Upper lobe of left lung (tissue), 6 donors: ENCODE measurements at regions not wholly inside any gene's neighbourhood (a gene's known extent, or its start where the extent isn't known, plus 50 kb on each side); places are given as distances from the start of the nearest gene placed in this dataset.
"Not testable (repeated sequence)": the region's sequence is repeated elsewhere in the genome, so short reads cannot be mapped to it uniquely, and the experiment has no call there.

Source experiments
- ATAC-seq, 2 donors: fragments of 200-7000 bp; cut with Tn5 transposase; one replicate each; pipeline ENCODE4 v1.9.1; 2022; ENCODE audit warnings: mild to moderate bottlenecking in 2 of 2, moderate library complexity in 2 of 2; ENCODE audit not compliant: low FRiP score in 2 of 2
- DNase-seq, 2 donors: peaks; one replicate each; pipeline ENCODE4 v3.0.0-alpha.2; 2019 to 2020
- H3K27ac ChIP-seq, 4 donors: fragments of 200-600 bp; sonication (generic); one replicate each; pipeline ENCODE4 v1.5.1; 2016 to 2019
- H3K27me3 ChIP-seq, 4 donors: fragments of 200-600 bp; sonication (generic); one replicate each; pipeline ENCODE4 v1.5.1; 2017 to 2019
- H3K36me3 ChIP-seq, 4 donors: fragments of 200-600 bp; sonication (generic); one replicate each; pipeline ENCODE4 v1.5.1; 2016 to 2019
- H3K4me1 ChIP-seq, 4 donors: fragments of 200-600 bp; sonication (generic); one replicate each; pipeline ENCODE4 v1.5.1; 2018 to 2019
- H3K4me3 ChIP-seq, 4 donors: fragments of 200-600 bp; sonication (generic); one replicate each; pipeline ENCODE4 v1.5.1; 2017 to 2019; ENCODE audit warnings: mild to moderate bottlenecking in 2 of 4, moderate library complexity in 1 of 4
- H3K9me3 ChIP-seq, 4 donors: fragments of 200-600 bp; sonication (generic); one replicate each; pipeline ENCODE4 v1.5.1; 2018 to 2019
- EP300 ChIP-seq, 4 donors: sonication (generic); formaldehyde crosslinking; IDR thresholded peaks; one replicate each; pipeline ENCODE4 v1.5.1; 2017; ENCODE audit warnings: antibody characterized with exemption in 4 of 4, control low read depth in 2 of 4
- POLR2A ChIP-seq, 4 donors: fragments of 450-650 bp; IDR thresholded peaks; one replicate each; pipeline ENCODE4 v1.5.1; 2016 to 2017; ENCODE audit warnings: antibody characterized with exemption in 4 of 4, mild to moderate bottlenecking in 2 of 4
- POLR2AphosphoS5 ChIP-seq, 2 donors: sonication (generic); formaldehyde crosslinking; IDR thresholded peaks; one replicate each; pipeline ENCODE4 v1.5.1; 2017; ENCODE audit warnings: antibody characterized with exemption in 2 of 2
- WGBS, 2 donors: methylation state at CpG; one replicate each; pipeline ENCODE4 v1.1.5; 2017 to 2018; 5-methylcytosine and 5-hydroxymethylcytosine counted together
- TF ChIP-seq, protein P1 (sequence below), 6 experiments: fragments of 450-650 bp in 4 of 6; fragments of 200-600 bp in 2 of 6; sonication (generic) in 2 of 6; IDR thresholded peaks; one replicate each; pipeline ENCODE4 v1.5.1; 2016 to 2019; ENCODE audit warnings: antibody characterized with exemption in 6 of 6
- donor health status: DM: no; HTN: no; CAD: no; lungs with moderate emphysema.
- donor health status: DM: no; HTN: yes; CAD: no; lungs with severe emphysema.

DNA sequence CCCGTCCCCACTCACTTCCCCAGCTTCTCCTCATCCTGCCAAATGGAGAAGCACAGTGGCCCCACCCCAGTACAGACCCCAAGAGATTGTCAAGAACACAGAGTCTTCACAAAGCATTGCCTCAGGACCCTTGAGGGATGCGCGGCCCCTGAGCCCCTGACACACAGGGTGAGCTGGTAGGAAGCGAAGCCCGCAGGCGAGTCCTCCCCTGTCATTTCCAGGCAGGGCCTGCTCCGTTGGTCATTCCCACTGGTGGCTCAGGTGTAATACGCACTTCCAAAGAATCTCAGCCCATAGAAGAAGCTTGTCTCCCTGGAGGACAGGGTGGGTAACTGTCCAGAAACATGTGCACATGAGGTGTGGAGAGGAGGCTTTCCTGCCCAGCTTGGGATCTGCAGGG, 404.2 kb downstream of the THBS2 start:
- Histone ChIP-seq H3K4me1 (no peaks in the 10 kb centered on the region), H3K4me3 (no peak overlapping the region), H3K27me3 (no peaks in the 10 kb centered on the region), H3K36me3 (no peaks in the 10 kb centered on the region), H3K9me3 (no peaks in the 10 kb centered on the region), H3K27ac (no peak overlapping the region)
- ATAC-seq (no peak), DNase-seq (no peak)
- WGBS, 2 donors, result 88 to 91% methylated on average over 8 of the region's 8 CpGs
- TF ChIP-seq POLR2AphosphoS5 (IDR thresholded peaks at IDR 0.05), result no peak
- TF ChIP-seq EP300 (IDR thresholded peaks at IDR 0.05), result no peak

DNA sequence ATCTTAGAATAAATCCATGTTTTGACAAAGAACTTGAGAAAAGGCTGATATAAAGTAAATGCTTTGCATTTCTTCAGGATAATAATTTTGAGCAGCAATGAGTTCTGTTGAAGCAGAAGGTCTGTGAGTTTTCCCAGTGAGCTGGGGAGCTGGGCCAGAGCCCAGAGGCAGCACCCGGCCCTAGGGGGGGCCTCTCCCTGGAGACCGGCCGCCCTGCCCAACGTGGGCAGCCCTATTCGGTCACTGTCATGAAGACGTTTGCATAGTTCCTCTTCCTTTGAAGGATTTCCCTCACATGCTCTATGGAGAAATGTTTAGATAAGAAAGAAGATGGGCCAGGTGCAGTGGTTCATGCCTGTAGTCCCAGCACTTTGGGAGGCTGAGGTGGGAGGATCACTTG, 404.8 kb downstream of the THBS2 start:
- no peaks in the 10 kb centered on the region for H3K4me1 ChIP-seq
- DNase-seq (no peak), ATAC-seq (no peak)

DNA sequence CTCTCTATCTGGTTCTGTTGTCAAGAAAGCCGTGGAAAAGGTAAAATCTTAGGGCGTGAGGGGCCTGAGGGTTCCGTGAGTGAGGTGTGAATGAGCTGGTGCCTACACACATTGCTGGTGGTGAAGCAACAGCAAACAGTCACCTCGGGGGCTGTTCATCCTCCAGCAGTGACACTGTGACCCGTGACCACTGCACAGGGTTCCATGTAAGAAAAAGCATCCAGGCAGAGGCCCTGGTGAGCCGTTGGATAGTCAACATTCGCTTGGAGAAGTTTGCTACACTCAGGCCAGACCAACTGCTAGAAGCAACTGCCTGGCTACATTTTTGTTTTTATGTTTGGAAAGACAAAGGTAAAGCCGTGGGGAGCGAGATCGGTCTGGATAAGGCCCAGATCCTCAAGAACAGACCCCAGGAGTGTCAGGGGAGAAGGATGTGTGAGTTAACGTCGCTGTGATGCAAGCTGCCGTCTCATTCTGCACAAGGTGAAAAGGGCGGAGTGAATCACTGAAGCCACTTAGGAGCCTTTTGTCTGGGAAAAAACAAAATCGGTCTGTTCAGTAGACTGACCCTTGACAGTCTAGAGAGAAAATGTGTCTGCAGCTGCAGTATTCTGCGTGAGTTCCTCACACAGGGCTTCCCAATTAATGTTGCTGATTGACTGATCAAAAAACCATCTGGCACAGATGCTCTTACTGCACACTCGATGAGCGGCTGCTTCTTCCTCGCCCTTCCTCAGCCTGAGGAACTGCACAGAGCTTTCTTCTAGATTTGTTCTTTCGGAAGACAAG, 404.0 kb downstream of the SMOC2 start:
- Histone ChIP-seq H3K9me3 (no peaks in the 10 kb centered on the region), H3K4me3 (no peak overlapping the region), H3K27me3 (no peaks in the 10 kb centered on the region), H3K4me1 (no peaks in the 10 kb centered on the region), H3K36me3 (no peaks in the 10 kb centered on the region), H3K27ac (no peak overlapping the region)
- ATAC-seq (no peak), DNase-seq (no peak)
- 80% methylated on average over 20 of the region's 20 CpGs for WGBS, 2 donors
- TF ChIP-seq POLR2A (IDR thresholded peaks at IDR 0.05) (no peak), POLR2AphosphoS5 (IDR thresholded peaks at IDR 0.05) (no peak)
- TF ChIP-seq, protein P1, sequence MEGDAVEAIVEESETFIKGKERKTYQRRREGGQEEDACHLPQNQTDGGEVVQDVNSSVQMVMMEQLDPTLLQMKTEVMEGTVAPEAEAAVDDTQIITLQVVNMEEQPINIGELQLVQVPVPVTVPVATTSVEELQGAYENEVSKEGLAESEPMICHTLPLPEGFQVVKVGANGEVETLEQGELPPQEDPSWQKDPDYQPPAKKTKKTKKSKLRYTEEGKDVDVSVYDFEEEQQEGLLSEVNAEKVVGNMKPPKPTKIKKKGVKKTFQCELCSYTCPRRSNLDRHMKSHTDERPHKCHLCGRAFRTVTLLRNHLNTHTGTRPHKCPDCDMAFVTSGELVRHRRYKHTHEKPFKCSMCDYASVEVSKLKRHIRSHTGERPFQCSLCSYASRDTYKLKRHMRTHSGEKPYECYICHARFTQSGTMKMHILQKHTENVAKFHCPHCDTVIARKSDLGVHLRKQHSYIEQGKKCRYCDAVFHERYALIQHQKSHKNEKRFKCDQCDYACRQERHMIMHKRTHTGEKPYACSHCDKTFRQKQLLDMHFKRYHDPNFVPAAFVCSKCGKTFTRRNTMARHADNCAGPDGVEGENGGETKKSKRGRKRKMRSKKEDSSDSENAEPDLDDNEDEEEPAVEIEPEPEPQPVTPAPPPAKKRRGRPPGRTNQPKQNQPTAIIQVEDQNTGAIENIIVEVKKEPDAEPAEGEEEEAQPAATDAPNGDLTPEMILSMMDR (IDR thresholded peaks at IDR 0.05), result no peak

More for the DNA sequence above, 404.8 kb downstream of the THBS2 start:
- Histone ChIP-seq H3K4me3 (no peak overlapping the region), H3K36me3 (no peaks in the 10 kb centered on the region), H3K27ac (no peak overlapping the region), H3K9me3 (no peaks in the 10 kb centered on the region), H3K27me3 (no peaks in the 10 kb centered on the region)
- TF ChIP-seq POLR2AphosphoS5 (IDR thresholded peaks at IDR 0.05), result no peak
- WGBS, 2 donors, result 67 to 88% methylated on average over 4 to 6 of the region's 6 CpGs

DNA sequence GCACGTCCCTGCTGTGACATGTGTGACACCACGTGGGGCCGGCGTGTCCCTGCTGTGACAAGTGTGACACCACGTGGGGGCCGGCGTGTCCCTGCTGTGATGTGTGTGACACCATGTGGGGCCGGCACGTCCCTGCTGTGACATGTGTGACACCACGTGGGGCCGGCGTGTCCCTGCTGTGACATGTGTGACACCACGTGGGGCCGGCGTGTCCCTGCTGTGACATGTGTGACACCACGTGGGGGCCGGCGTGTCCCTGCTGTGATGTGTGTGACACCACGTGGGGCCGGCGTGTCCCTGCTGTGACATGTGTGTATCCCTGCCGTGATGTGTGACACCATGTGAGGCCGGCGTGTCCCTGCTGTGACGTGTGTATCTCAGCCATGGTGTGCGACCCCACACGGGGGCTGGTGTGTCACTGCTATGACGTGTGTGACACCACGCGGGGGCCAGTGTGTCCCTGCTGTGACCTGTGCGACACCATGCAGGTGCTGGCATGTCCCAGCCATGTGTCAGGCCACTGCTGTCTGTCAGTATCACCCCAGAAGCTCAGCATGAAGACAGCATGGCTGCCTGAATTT, 401.7 kb downstream of the SMOC2 start:
- WGBS, 2 donors, result 90 to 100% methylated on average over 3 to 23 of the region's 31 CpGs
- DNase-seq, result not testable (repeated sequence)

DNA sequence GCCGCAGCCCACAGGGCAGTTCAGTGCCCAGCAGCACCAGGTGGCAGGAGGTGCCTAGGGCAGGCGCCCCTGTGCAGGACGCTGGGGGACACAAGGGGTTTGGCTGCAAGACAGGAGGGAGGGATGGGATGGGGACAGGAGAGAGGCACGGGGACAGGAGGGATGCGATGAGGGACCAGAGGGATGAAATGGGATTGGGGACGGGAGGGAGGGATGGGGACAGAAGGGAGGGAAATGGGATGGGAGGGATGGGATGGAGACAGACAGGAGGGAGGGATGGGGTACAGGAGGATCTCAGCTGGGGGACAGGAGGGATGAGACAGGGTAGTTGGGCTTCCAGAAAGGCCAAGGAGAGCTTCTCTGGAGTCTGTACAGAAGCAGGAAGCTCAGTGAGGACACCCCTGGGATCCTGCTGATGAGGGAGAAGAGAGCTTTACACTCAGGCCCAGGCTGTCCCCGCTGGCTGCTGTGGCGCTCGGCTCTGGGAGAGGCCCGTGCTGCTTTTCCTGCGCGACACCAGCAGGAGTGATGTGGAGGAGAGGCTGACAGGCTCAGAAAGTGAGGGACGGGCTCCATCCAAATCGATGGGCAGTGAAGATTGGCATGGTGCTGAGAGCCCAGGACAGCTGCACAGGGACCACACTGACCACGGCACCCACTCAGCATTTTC, 400.8 kb downstream of the SMOC2 start:
- Histone ChIP-seq H3K27me3 (no peaks in the 10 kb centered on the region), H3K4me1 (no peaks in the 10 kb centered on the region), H3K4me3 (no peak overlapping the region), H3K9me3 (no peaks in the 10 kb centered on the region), H3K27ac (no peak overlapping the region), H3K36me3 (no peaks in the 10 kb centered on the region)
- DNase-seq, result no peak
- no peak for ATAC-seq
- 70 to 85% methylated on average over 13 to 15 of the region's 15 CpGs for WGBS, 2 donors
- TF ChIP-seq, protein P1 (IDR thresholded peaks at IDR 0.05), result no peak
- TF ChIP-seq POLR2A (IDR thresholded peaks at IDR 0.05) (no peak), EP300 (IDR thresholded peaks at IDR 0.05) (no peak), POLR2AphosphoS5 (IDR thresholded peaks at IDR 0.05) (no peak)

More for the DNA sequence above, 401.7 kb downstream of the SMOC2 start:
- not testable (repeated sequence) for H3K27me3 ChIP-seq, H3K9me3 ChIP-seq, H3K36me3 ChIP-seq, H3K4me3 ChIP-seq, H3K27ac ChIP-seq, ATAC-seq, H3K4me1 ChIP-seq

DNA sequence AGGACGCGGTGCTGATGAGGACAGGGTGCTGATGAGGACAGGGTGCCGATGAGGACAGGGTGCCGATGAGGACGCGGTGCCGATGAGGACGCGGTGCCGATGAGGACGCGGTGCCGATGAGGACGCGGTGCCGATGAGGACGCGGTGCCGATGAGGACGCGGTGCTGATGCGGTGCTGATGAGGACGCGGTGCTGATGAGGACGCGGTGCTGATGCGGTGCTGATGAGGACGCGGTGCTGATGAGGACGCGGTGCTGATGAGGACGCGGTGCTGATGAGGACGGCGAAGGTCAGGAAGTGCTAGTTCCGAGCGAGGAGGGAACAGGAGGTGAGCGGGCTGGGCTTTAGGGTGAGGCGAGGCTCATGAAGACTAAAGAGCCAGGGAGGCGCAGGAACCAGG, 399.9 kb downstream of the SMOC2 start:
- H3K4me1 ChIP-seq, H3K27ac ChIP-seq, H3K36me3 ChIP-seq, H3K9me3 ChIP-seq, H3K4me3 ChIP-seq, DNase-seq, H3K27me3 ChIP-seq: not testable (repeated sequence)
- WGBS, 2 donors, result 69 to 79% methylated on average over 27 to 40 of the region's 40 CpGs
- ATAC-seq, result peak in 1 of 2 donors; percentile 87

DNA sequence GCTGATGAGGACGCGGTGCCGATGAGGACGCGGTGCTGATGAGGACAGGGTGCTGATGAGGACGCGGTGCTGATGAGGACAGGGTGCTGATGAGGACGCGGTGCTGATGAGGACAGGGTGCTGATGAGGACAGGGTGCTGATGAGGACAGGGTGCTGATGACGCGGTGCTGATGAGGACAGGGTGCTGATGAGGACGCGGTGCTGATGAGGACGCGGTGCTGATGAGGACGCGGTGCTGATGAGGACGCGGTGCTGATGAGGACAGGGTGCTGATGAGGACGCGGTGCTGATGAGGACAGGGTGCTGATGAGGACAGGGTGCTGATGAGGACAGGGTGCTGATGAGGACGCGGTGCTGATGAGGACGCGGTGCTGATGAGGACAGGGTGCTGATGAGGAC, 399.3 kb downstream of the SMOC2 start:
- not testable (repeated sequence) for H3K36me3 ChIP-seq, DNase-seq, H3K9me3 ChIP-seq, H3K4me3 ChIP-seq, ATAC-seq, H3K27me3 ChIP-seq, H3K4me1 ChIP-seq, H3K27ac ChIP-seq
- 80 to 93% methylated on average over 3 to 14 of the region's 25 CpGs for WGBS, 2 donors
